Pancreas (tissue), 10 donors: ENCODE measurements at regions not wholly inside any gene's neighbourhood (a gene's known extent, or its start where the extent isn't known, plus 50 kb on each side); places are given as distances from the start of the nearest gene placed in this dataset.
A peak's percentile ranks its signal among the peaks of the same experiment; 100 is the strongest.
"Not testable (repeated sequence)": the region's sequence is repeated elsewhere in the genome, so short reads cannot be mapped to it uniquely, and the experiment has no call there.

Source experiments
- ATAC-seq, 4 donors: fragments of 200-7000 bp; cut with Tn5 transposase; one replicate each; pipeline versions ENCODE4 v1.8.0 to v1.9.1; 2020; ENCODE audit warnings: mild to moderate bottlenecking in 4 of 4, moderate library complexity in 4 of 4
- DNase-seq, 6 donors: peaks; one replicate each; pipeline ENCODE4 v3.0.0-alpha.2; 2020
- FAIRE-seq: peaks from 2 replicates; lab custom pipeline; 2012; peaks lifted over from hg19 to GRCh38; lab: Jason Lieb, UNC
- H3K27ac ChIP-seq, 4 donors: fragments of 200-600 bp; sonication (generic); 1 replicate in 3 of 4; 2 replicates in 1 of 4; pipeline versions ENCODE4 v1.5.0 to v1.8.0; 2020
- H3K27me3 ChIP-seq, 4 donors: fragments of 200-600 bp; one replicate each; pipeline ENCODE4 v1.8.0; 2021
- H3K36me3 ChIP-seq, 3 donors: fragments of 200-600 bp; sonication (generic) in 1 of 3; one replicate each; pipeline versions ENCODE4 v1.5.0 to v1.8.0; 2020 to 2021
- H3K4me1 ChIP-seq, 3 donors: fragments of 200-600 bp; one replicate each; pipeline ENCODE4 v1.8.0; 2021
- H3K4me3 ChIP-seq, 4 donors: fragments of 200-600 bp; sonication (generic) in 2 of 4; one replicate each; pipeline versions ENCODE4 v1.5.0 to v1.8.0; 2020 to 2021
- H3K9me3 ChIP-seq, 4 donors: fragments of 200-600 bp; one replicate each; pipeline ENCODE4 v1.8.0; 2021
- CTCF ChIP-seq, 4 donors: fragments of 200-600 bp; sonication (generic) in 3 of 4; IDR thresholded peaks; one replicate each; pipeline versions ENCODE4 v1.5.0 to v1.8.0; 2021; ENCODE audit warnings: antibody characterized with exemption in 4 of 4
- WGBS, 2 donors: extraction: QIAGEN DNeasy Blood & Tissue Kit; methylation state at CpG; one replicate each; pipeline ENCODE4 v1.1.7; 2013; 5-methylcytosine and 5-hydroxymethylcytosine counted together
- intact Hi-C, 3 donors: fragments of 100-400 bp; cut with DNase I; formaldehyde crosslinking; loops; one replicate each; pipeline versions ENCODE4 v1.11.1 to v1.14.2; 2022
- donor health status: healthy with polysubstance abuse.
- donor health status: DM: no; HTN: no; CAD: no; lungs with moderate emphysema.
- donor health status: DM: no; HTN: no; CAD: no.
- donor health status: control.
- donor health status: control.
- donor health status: Bipolar disorder and iron deficiency.
- donor health status: DM: yes; HTN: yes; CAD: no.
- donor health status: DM: no; HTN: no; CAD: no.
- donor health status: DM: no; HTN: no; CAD: no.
- donor health status: DM: yes; HTN: yes; CAD: no.

GRCh38 chr5:108459769-108460168 is 77.9 kb upstream of the FBXL17 start:
- no peak for DNase-seq
- no peaks in the 10 kb centered on the region for H3K9me3 ChIP-seq
- no peak overlapping the region for H3K4me3 ChIP-seq
- no peak for FAIRE-seq
- TF ChIP-seq CTCF (IDR thresholded peaks at IDR 0.05): no peak
- no peaks in the 10 kb centered on the region for H3K36me3 ChIP-seq
- 58 to 65% methylated on average over 2 of the region's 2 CpGs for WGBS, 2 donors
- H3K27ac ChIP-seq: no peak overlapping the region
- no peaks in the 10 kb centered on the region for H3K27me3 ChIP-seq
- no peaks in the 10 kb centered on the region for H3K4me1 ChIP-seq
- intact Hi-C loops: no loop called here
- ATAC-seq: no peak

GRCh38 chr5:108451269-108451668 is 69.4 kb upstream of the FBXL17 start:
- no peak overlapping the region for H3K4me3 ChIP-seq
- H3K27ac ChIP-seq: no peak overlapping the region
- ATAC-seq (no peak), DNase-seq (no peak), FAIRE-seq (no peak)
- no peak for TF ChIP-seq CTCF (IDR thresholded peaks at IDR 0.05)
- H3K36me3 ChIP-seq: no peaks in the 10 kb centered on the region
- intact Hi-C loops: no loop called here
- no peaks in the 10 kb centered on the region for H3K9me3 ChIP-seq
- no peaks in the 10 kb centered on the region for H3K27me3 ChIP-seq
- H3K4me1 ChIP-seq: no peaks in the 10 kb centered on the region

- H3K4me3 ChIP-seq, H3K4me1 ChIP-seq, intact Hi-C loops, H3K27ac ChIP-seq, H3K9me3 ChIP-seq, ATAC-seq, H3K27me3 ChIP-seq, FAIRE-seq, H3K36me3 ChIP-seq, DNase-seq: not testable (repeated sequence)
- 92% methylated on average over 3 of the region's 3 CpGs for WGBS, 2 donors
These were observed 62.2 kb upstream of the FBXL17 start for GRCh38 chr5:108444130-108444529.

GRCh38 chr5:108442063-108442651 is 60.3 kb upstream of the FBXL17 start:
- intact Hi-C loops, H3K27ac ChIP-seq, ATAC-seq, H3K4me3 ChIP-seq, FAIRE-seq, H3K36me3 ChIP-seq, H3K4me1 ChIP-seq, H3K27me3 ChIP-seq, H3K9me3 ChIP-seq: not testable (repeated sequence)
- peak in 1 of 6 donors; percentile 39 for DNase-seq
- WGBS, 2 donors: 86 to 92% methylated on average over 24 of the region's 24 CpGs

GRCh38 chr5:108437425-108437824 is 55.5 kb upstream of the FBXL17 start:
- no peak for DNase-seq
- no peak for TF ChIP-seq CTCF (IDR thresholded peaks at IDR 0.05)
- Histone ChIP-seq H3K4me3 (no peak overlapping the region), H3K27ac (no peak overlapping the region), H3K9me3 (no peaks in the 10 kb centered on the region), H3K4me1 (no peaks in the 10 kb centered on the region), H3K27me3 (no peaks in the 10 kb centered on the region), H3K36me3 (no peaks in the 10 kb centered on the region)
- intact Hi-C loops: no loop called here
- FAIRE-seq: no peak
- 67 to 81% methylated on average over 1 of the region's 1 CpG for WGBS, 2 donors
- ATAC-seq: no peak

GRCh38 chr5:108436696-108437095 is 54.8 kb upstream of the FBXL17 start:
- no peak for ATAC-seq
- intact Hi-C loops: no loop called here
- no peak for FAIRE-seq
- no peaks in the 10 kb centered on the region for H3K27me3 ChIP-seq
- DNase-seq: no peak
- TF ChIP-seq CTCF (IDR thresholded peaks at IDR 0.05): no peak
- no peak overlapping the region for H3K4me3 ChIP-seq
- H3K9me3 ChIP-seq: no peaks in the 10 kb centered on the region
- no peaks in the 10 kb centered on the region for H3K4me1 ChIP-seq
- H3K27ac ChIP-seq: no peak overlapping the region
- 85 to 97% methylated on average over 5 of the region's 5 CpGs for WGBS, 2 donors
- no peaks in the 10 kb centered on the region for H3K36me3 ChIP-seq
